HG03354 (cell line): ENCODE measurements at regions not wholly inside any gene's neighbourhood (a gene's known extent, or its start where the extent isn't known, plus 50 kb on each side); places are given as distances from the start of the nearest gene placed in this dataset.
A peak's percentile ranks its signal among the peaks of the same experiment; 100 is the strongest.
"Not testable (repeated sequence)": the region's sequence is repeated elsewhere in the genome, so short reads cannot be mapped to it uniquely, and the experiment has no call there.

Experiments used
- ATAC-seq: cut with Tn5 transposase; IDR thresholded peaks from one replicate; pipeline ENCODE4 v1.9.1; 2021; ENCODE audit warnings: mild to moderate bottlenecking; ENCODE audit not compliant: unreplicated experiment, poor library complexity, severe bottlenecking

DNA sequence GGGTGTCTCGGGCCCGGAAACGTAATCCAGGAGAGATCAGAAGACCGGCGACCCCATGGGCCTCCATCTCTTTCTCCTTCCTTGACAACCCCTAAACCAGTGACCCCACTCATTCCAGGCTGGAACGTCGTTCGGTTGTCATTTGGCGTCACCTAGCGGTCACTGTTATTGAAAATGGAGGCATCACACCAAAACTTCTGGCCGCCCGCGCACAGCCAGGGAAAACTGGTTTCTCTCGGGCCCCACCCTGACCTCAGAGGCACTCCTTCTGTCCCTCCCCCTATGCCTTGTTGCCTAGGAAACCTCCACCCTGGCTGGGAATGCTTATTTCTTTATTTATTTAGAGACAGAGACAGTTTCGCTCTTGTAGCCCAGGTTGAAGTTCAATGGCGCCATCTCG lies 2327.3 kb upstream of the TPTE start:
- peak; percentile 71 for ATAC-seq

DNA sequence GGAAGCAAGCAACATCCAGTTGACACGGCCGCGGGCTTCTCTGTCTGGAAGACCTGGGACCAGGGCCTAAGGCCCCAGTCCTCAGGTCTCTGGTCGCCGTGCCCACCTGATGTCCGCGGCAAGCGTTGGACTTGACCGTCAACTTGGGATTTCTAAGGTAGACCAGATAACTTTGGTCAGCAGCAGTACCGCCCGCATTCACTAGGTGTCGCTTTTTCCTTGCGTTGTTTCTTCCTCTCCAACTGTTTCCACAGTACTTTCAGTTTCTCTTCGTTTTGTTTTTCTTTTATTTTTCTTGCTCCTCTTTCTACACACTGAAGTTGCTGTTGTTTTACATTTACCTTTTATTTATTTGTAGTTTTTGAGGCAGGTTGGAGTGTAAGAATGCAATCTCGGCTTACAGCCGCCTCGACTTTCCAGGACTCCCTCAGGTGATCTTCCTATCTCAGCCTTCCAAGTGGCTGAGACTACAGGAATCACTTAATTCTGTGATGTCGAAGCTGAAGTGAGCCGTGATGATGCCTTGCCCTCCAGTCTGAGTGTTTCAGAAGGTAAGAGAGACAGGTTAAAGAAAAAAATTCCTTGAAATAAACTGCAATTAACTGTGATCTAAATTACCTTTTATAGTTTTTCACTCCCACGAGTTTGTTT lies 2323.9 kb upstream of the TPTE start:
- ATAC-seq = peak; percentile 57

DNA sequence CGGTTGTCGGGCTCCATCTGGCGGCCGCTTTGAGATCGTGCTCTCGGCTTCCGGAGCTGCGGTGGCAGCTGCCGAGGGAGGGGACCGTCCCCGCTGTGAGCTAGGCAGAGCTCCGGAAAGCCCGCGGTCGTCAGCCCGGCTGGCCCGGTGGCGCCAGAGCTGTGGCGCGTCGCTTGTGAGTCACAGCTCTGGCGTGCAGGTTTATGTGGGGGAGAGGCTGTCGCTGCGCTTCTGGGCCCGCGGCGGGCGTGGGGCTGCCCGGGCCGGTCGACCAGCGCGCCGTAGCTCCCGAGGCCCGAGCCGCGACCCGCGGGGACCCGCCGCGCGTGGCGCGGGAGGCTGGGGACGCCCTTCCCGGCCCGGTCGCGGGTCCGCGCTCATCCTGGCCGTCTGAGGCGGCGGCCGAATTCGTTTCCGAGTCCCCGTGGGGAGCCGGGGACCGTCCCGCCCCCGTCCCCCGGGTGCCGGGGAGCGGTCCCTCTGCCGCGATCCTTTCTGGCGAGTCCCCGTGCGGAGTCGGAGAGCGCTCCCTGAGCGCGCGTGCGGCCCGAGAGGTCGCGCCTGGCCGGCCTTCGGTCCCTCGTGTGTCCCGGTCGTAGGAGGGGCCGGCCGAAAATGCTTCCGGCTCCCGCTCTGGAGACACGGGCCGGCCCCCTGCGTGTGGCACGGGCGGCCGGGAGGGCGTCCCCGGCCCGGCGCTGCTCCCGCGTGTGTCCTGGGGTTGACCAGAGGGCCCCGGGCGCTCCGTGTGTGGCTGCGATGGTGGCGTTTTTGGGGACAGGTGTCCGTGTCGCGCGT lies 2316.1 kb upstream of the TPTE start:
- not testable (repeated sequence) for ATAC-seq

DNA sequence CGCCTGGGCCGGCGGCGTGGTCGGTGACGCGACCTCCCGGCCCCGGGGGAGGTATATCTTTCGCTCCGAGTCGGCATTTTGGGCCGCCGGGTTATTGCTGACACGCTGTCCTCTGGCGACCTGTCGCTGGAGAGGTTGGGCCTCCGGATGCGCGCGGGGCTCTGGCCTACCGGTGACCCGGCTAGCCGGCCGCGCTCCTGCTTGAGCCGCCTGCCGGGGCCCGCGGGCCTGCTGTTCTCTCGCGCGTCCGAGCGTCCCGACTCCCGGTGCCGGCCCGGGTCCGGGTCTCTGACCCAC lies 2315.5 kb upstream of the TPTE start:
- not testable (repeated sequence) for ATAC-seq

DNA sequence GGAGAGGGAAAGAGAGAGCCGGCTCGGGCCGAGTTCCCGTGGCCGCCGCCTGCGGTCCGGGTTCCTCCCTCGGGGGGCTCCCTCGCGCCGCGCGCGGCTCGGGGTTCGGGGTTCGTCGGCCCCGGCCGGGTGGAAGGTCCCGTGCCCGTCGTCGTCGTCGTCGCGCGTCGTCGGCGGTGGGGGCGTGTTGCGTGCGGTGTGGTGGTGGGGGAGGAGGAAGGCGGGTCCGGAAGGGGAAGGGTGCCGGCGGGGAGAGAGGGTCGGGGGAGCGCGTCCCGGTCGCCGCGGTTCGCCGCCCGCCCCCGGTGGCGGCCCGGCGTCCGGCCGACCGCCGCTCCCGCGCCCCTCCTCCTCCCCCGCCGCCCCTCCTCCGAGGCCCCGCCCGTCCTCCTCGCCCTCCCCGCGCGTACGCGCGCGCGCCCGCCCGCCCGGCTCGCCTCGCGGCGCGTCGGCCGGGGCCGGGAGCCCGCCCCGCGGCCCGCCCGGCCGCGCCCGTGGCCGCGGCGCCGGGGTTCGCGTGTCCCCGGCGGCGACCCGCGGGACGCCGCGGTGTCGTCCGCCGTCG lies 2308.3 kb upstream of the TPTE start:
- ATAC-seq = peak; percentile 66

DNA sequence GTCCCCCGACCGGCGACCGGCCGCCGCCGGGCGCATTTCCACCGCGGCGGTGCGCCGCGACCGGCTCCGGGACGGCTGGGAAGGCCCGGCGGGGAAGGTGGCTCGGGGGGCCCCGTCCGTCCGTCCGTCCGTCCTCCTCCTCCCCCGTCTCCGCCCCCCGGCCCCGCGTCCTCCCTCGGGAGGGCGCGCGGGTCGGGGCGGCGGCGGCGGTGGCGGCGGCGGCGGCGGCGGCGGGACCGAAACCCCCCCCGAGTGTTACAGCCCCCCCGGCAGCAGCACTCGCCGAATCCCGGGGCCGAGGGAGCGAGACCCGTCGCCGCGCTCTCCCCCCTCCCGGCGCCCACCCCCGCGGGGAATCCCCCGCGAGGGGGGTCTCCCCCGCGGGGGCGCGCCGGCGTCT lies 2306.8 kb upstream of the TPTE start:
- ATAC-seq = not testable (repeated sequence)

DNA sequence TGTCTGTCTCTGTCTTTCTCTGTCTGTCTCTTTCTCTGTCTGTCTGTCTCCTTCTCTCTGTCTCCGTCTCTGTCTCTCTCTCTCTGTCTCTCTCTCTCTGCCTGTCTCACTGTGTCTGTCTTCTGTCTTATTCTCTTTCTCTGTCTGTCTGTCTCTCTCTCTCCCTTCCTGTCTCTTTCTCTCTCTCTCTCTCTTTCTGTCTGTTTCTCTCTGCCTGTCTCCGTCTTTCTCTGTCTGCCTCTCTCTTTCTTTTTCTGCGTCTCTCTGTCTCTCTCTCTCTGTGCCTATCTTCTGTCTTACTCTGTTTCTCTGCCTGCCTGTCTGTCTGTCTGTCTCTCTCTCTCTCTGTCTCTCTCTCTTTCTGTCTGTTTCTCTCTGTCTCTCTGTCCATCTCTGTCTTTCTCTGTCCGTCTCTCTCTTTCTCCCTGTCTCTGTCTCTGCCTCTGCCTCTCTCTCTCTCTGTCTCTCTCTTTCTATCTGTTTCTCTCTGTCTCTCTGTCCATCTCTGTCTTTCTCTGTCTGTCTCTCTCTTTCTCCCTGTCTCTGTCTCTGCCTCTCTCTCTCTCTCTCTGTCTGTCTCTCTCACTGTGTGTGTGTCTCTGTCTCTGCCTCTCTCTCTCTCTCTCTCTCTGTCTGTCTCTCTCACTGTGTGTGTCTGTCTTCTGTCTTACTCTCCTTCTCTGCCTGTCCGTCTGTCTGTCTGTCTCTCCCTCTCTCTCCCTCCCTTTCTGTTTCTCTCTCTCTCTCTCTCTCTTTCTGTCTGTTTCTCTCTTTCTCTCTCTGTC lies 2291.8 kb upstream of the TPTE start:
- peak; percentile 22 for ATAC-seq

DNA sequence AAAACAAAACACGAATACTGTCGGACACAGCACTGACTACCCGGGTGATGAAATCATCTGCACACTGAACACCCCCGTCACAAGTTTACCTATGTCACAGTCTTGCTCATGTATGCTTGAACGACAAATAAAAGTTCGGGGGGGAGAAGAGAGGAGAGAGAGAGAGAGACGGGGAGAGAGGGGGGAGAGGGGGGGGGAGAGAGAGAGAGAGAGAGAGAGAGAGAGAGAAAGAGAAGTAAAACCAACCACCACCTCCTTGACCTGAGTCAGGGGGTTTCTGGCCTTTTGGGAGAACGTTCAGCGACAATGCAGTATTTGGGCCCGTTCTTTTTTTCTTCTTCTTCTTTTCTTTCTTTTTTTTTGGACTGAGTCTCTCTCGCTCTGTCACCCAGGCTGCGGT lies 2290.1 kb upstream of the TPTE start:
- not testable (repeated sequence) for ATAC-seq

DNA sequence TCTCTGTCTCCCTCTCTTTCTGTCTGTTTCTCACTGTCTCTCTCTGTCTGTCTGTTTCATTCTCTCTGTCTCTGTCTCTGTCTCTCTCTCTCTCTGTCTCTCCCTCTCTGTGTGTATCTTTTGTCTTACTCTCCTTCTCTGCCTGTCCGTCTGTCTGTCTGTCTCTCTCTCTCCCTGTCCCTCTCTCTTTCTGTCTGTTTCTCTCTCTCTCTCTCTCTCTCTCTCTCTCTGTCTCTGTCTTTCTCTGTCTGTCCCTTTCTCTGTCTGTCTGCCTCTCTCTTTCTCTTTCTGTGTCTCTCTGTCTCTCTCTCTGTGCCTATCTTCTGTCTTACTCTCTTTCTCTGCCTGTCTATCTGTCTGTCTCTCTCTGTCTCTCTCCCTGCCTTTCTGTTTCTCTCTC lies 2288.4 kb upstream of the TPTE start:
- not testable (repeated sequence) for ATAC-seq

DNA sequence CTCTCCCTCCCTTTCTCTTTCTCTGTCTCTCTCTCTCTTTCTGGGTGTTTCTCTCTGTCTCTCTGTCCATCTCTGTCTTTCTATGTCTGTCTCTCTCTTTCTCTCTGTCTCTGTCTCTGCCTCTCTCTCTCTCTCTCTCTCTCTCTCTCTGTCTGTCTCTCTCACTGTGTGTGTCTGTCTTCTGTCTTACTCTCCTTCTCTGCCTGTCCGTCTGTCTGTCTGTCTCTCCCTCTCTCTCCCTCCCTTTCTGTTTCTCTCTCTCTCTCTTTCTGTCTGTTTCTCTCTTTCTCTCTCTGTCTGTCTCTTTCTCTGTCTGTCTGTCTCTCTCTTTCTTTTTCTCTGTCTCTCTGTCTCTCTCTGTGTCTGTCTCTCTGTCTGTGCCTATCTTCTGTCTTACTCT lies 2287.3 kb upstream of the TPTE start:
- not testable (repeated sequence) for ATAC-seq

DNA sequence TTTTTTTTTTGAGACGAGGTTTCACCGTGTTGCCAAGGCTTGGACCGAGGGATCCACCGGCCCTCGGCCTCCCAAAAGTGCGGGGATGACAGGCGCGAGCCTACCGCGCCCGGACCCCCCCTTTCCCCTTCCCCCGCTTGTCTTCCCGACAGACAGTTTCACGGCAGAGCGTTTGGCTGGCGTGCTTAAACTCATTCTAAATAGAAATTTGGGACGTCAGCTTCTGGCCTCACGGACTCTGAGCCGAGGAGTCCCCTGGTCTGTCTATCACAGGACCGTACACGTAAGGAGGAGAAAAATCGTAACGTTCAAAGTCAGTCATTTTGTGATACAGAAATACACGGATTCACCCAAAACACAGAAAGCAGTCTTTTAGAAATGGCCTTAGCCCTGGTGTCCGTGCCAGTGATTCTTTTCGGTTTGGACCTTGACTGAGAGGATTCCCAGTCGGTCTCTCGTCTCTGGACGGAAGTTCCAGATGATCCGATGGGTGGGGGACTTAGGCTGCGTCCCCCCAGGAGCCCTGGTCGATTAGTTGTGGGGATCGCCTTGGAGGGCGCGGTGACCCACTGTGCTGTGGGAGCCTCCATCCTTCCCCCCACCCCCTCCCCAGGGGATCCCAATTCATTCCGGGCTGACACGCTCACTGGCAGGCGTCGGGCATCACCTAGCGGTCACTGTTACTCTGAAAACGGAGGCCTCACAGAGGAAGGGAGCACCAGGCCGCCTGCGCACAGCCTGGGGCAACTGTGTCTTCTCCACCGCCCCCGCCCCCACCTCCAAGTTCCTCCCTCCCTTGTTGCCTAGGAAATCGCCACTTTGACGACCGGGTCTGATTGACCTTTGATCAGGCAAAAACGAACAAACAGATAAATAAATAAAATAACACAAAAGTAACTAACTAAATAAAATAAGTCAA lies 2276.4 kb upstream of the TPTE start:
- ATAC-seq = peak; percentile 52

DNA sequence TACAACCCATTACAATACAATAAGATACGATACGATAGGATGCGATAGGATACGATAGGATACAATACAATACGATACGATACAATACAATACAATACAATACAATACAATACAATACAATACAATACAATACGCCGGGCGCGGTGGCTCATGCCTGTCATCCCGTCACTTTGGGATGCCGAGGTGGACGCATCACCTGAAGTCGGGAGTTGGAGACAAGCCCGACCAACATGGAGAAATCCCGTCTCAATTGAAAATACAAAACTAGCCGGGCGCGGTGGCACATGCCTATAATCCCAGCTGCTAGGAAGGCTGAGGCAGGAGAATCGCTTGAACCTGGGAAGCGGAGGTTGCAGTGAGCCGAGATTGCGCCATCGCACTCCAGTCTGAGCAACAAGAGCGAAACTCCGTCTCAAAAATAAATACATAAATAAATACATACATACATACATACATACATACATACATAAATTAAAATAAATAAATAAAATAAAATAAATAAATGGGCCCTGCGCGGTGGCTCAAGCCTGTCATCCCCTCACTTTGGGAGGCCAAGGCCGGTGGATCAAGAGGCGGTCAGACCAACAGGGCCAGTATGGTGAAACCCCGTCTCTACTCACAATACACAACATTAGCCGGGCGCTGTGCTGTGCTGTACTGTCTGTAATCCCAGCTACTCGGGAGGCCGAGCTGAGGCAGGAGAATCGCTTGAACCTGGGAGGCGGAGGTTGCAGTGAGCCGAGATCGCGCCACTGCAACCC lies 2275.6 kb upstream of the TPTE start:
- ATAC-seq = peak; percentile 78

DNA sequence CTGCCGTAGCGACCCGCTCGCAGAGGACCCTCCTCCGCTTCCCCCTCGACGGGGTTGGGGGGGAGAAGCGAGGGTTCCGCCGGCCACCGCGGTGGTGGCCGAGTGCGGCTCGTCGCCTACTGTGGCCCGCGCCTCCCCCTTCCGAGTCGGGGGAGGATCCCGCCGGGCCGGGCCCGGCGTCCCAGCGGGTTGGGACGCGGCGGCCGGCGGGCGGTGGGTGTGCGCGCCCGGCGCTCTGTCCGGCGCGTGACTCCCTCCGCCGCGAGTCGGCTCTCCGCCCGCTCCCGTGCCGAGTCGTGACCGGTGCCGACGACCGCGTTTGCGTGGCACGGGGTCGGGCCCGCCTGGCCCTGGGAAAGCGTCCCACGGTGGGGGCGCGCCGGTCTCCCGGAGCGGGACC lies 2269.7 kb upstream of the TPTE start:
- not testable (repeated sequence) for ATAC-seq

DNA sequence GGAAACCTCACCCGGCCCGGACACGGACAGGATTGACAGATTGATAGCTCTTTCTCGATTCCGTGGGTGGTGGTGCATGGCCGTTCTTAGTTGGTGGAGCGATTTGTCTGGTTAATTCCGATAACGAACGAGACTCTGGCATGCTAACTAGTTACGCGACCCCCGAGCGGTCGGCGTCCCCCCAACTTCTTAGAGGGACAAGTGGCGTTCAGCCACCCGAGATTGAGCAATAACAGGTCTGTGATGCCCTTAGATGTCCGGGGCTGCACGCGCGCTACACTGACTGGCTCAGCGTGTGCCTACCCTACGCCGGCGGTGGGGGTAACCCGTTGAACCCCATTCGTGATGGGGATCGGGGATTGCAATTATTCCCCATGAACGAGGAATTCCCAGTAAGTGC lies 2266.3 kb upstream of the TPTE start:
- ATAC-seq = not testable (repeated sequence)

DNA sequence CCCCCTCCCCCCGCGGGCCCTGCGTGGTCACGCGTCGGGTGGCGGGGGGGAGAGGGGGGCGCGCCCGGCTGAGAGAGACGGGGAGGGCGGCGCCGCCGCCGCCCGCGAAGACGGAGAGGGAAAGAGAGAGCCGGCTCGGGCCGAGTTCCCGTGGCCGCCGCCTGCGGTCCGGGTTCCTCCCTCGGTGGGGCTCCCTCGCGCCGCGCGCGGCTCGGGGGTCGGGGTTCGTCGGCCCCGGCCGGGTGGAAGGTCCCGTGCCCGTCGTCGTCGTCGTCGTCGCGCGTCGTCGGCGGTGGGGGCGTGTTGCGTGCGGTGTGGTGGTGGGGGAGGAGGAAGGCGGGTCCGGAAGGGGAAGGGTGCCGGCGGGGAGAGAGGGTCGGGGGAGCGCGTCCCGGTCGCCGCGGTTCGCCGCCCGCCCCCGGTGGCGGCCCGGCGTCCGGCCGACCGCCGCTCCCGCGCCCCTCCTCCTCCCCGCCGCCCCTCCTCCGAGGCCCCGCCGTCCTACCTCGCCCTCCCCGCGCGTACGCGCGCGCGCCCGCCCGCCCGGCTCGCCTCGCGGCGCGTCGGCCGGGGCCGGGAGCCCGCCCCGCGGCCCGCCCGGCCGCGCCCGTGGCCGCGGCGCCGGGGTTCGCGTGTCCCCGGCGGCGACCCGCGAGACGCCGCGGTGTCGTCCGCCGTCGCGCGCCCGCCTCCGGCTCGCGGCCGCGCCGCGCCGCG lies 2264.1 kb upstream of the TPTE start:
- not testable (repeated sequence) for ATAC-seq

DNA sequence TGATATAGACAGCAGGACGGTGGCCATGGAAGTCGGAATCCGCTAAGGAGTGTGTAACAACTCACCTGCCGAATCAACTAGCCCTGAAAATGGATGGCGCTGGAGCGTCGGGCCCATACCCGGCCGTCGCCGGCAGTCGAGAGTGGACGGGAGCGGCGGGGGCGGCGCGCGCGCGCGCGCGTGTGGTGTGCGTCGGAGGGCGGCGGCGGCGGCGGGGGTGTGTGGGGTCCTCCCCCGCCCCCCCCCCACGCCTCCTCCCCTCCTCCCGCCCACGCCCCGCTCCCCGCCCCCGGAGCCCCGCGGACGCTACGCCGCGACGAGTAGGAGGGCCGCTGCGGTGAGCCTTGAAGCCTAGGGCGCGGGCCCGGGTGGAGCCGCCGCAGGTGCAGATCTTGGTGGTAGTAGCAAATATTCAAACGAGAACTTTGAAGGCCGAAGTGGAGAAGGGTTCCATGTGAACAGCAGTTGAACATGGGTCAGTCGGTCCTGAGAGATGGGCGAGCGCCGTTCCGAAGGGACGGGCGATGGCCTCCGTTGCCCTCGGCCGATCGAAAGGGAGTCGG lies 2261.2 kb upstream of the TPTE start:
- not testable (repeated sequence) for ATAC-seq
